ENCODE measurements at regions not wholly inside any gene's neighbourhood (a gene's known extent, or its start where the extent isn't known, plus 50 kb on each side); places are given as distances from the start of the nearest gene placed in this dataset.

- H3K27ac ChIP-seq, result no peak overlapping the region
These were observed 99.6 kb downstream of the TXNL1 start for GRCh38 chr18:56538746-56539145.

DNA sequence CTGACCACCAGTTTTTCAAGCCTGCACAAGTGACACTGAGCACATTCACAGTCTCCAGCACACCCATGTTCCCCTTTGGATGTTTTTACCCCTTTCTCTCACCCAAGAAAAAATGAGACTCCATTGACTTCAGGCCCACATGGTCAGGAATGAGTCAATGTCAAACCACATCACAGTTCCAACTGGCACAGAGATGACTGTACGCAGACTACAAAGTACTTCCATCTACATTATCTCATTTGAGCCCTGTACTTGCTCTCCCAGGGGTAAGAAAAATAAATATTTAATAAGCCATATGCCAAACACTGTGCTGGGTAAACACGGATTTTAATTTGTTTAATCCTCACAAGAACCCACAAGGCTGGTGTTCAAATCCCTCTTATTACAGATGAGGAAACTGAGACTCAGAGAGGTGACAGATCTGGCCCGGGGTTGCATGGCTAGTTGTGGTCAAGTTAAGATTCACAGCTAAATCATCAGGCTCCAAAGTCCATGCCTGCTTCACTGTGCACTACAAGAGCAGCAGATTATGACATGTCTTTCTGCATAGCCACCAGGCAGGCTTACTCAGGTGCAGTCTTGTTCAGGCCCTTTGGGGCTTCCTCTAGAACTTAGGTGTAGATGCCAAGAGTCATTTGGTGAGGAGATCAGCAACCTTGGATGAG, 106.1 kb downstream of the TXNL1 start:
- TF ChIP-seq, protein P1, sequence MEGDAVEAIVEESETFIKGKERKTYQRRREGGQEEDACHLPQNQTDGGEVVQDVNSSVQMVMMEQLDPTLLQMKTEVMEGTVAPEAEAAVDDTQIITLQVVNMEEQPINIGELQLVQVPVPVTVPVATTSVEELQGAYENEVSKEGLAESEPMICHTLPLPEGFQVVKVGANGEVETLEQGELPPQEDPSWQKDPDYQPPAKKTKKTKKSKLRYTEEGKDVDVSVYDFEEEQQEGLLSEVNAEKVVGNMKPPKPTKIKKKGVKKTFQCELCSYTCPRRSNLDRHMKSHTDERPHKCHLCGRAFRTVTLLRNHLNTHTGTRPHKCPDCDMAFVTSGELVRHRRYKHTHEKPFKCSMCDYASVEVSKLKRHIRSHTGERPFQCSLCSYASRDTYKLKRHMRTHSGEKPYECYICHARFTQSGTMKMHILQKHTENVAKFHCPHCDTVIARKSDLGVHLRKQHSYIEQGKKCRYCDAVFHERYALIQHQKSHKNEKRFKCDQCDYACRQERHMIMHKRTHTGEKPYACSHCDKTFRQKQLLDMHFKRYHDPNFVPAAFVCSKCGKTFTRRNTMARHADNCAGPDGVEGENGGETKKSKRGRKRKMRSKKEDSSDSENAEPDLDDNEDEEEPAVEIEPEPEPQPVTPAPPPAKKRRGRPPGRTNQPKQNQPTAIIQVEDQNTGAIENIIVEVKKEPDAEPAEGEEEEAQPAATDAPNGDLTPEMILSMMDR (IDR thresholded peaks at IDR 0.05), result no peak
- no peak for TF ChIP-seq POLR2A (IDR thresholded peaks at IDR 0.05)
- intact Hi-C loops (cut with DNase I), result no loop called here
- Histone ChIP-seq H3K4me1 (no peaks in the 10 kb centered on the region), H3K4me3 (no peak overlapping the region), H3K36me3 (no peaks in the 10 kb centered on the region), H3K9me3 (no peaks in the 10 kb centered on the region), H3K27me3 (no peaks in the 10 kb centered on the region), H3K27ac (no peak overlapping the region)
- DNase-seq (no peak), ATAC-seq (peak in 2 of 4 donors; percentile 36 to 39)
- WGBS, 4 donors, result 28 to 56% (median 40%) methylated on average over 3 of the region's 3 CpGs

More at GRCh38 chr18:56538746-56539145, 99.6 kb downstream of the TXNL1 start:
- TF ChIP-seq POLR2A (IDR thresholded peaks at IDR 0.05), result no peak
- TF ChIP-seq, protein P1 (IDR thresholded peaks at IDR 0.05), result no peak
- Histone ChIP-seq H3K27me3 (no peaks in the 10 kb centered on the region), H3K36me3 (no peaks in the 10 kb centered on the region), H3K4me3 (no peak overlapping the region), H3K4me1 (peaks cover 0 to 13% (median 0%) of the 10 kb centered on the region in 12 donors), H3K9me3 (no peaks in the 10 kb centered on the region)
- ATAC-seq, result no peak
- intact Hi-C loops (cut with DNase I), result no loop called here
- 49 to 96% (median 94%) methylated on average over 2 of the region's 2 CpGs for WGBS, 4 donors
- DNase-seq, result no peak

- H3K27ac ChIP-seq, result no peak overlapping the region
- no peak for ATAC-seq
- H3K27me3 ChIP-seq, result no peaks in the 10 kb centered on the region
- H3K4me1 ChIP-seq, result no peaks in the 10 kb centered on the region
- peaks cover 0 to 3% (median 0%) of the 10 kb centered on the region in 12 donors for H3K9me3 ChIP-seq
- DNase-seq, result no peak
- H3K4me3 ChIP-seq, result no peak overlapping the region
- TF ChIP-seq, protein P1 (IDR thresholded peaks at IDR 0.05), result no peak
- intact Hi-C loops (cut with DNase I), result no loop called here
- no peaks in the 10 kb centered on the region for H3K36me3 ChIP-seq
- 60 to 72% (median 66%) methylated on average over 3 of the region's 3 CpGs for WGBS, 4 donors
These were observed 115.6 kb downstream of the TXNL1 start for GRCh38 chr18:56522816-56523215.

DNA sequence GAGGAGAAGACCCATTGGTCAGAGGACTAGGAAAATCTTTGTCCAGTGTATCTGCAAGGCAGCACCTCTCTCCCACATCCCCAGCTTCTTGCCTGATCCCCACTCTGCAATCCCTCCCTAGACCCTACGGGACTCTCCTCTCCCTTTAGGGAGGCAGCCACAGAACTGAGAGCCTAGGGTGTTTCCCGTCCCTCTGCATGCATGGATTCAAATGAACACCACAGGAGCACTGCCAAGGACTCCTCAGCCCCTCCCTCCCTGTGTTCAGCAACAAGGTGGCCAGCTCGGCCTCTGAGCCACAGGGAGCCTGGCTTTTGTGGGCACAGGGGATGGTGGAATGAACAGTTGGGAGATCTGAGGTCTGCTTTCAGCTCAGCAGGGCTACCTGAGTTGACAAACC, 117.1 kb downstream of the TXNL1 start:
- TF ChIP-seq POLR2A (IDR thresholded peaks at IDR 0.05), result no peak
- TF ChIP-seq, protein P1 (IDR thresholded peaks at IDR 0.05), result no peak
- no peaks in the 10 kb centered on the region for H3K4me1 ChIP-seq
- 83 to 87% (median 86%) methylated on average over 3 of the region's 3 CpGs for WGBS, 4 donors
- H3K27me3 ChIP-seq, result no peaks in the 10 kb centered on the region
- H3K27ac ChIP-seq, result no peak overlapping the region
- no peak for ATAC-seq
- intact Hi-C loops (cut with DNase I), result no loop called here
- no peaks in the 10 kb centered on the region for H3K9me3 ChIP-seq
- no peaks in the 10 kb centered on the region for H3K36me3 ChIP-seq
- no peak overlapping the region for H3K4me3 ChIP-seq
- DNase-seq, result no peak
